GM12878 (cell line): ENCODE measurements at regions not wholly inside any gene's neighbourhood (a gene's known extent, or its start where the extent isn't known, plus 50 kb on each side); places are given as distances from the start of the nearest gene placed in this dataset.

Source experiments
- ATAC-seq: fragments of 200-7000 bp; cut with Tn5 transposase; 3 replicates; pipeline ENCODE4 v1.9.1; 2020; ENCODE audit warnings: mild to moderate bottlenecking, moderate library complexity
- BruUV-seq: library from RNA; stranded (reverse); fragments of 400-500 nt; replicated peaks from 2 replicates; lab custom pipeline; 2021; lab: Mats Ljungman, UMichigan
- CTCF ChIA-PET: fragments of 300-600 bp; sonication (Branson Sonifier 250); formaldehyde crosslinking; extraction: SDS; loops from one replicate; lab custom pipeline; 2021; ENCODE audit warnings: inconsistent platforms; lab: Yijun Ruan, JAX
- POLR2A ChIA-PET: fragments of 350-600 bp; formaldehyde crosslinking; extraction: SDS; loops from one replicate; lab custom pipeline; 2021; ENCODE audit warnings: inconsistent platforms; lab: Charles Lee
- RAD21 ChIA-PET: fragments of 300-600 bp; sonication (Branson Sonifier 250); formaldehyde crosslinking; loops from one replicate; lab custom pipeline; 2023; ENCODE audit warnings: antibody characterized with exemption; ENCODE audit not compliant: unreplicated experiment; lab: Charles Lee
- SMC1A ChIA-PET: fragments of 300-600 bp; sonication (Branson Sonifier 250); formaldehyde crosslinking; loops from one replicate; lab custom pipeline; 2023; ENCODE audit not compliant: unreplicated experiment, uncharacterized antibody; lab: Charles Lee
- DNase-seq: peaks from one replicate; pipeline ENCODE4 v3.0.0-alpha.2; 2011; ENCODE audit warnings: low read depth, low spot score
- FAIRE-seq: peaks from 3 replicates; lab custom pipeline; 2011; peaks lifted over from hg19 to GRCh38; lab: Jason Lieb, UNC
- H2AFZ ChIP-seq: 2 replicates; pipeline ENCODE4 v1.6.0; 2011; ENCODE audit warnings: low read depth, low read length, control low read depth; ENCODE audit not compliant: control insufficient read depth
- H3K27ac ChIP-seq: 2 replicates; pipeline ENCODE4 v1.5.1; 2011; ENCODE audit warnings: control low read depth; ENCODE audit not compliant: control insufficient read depth, insufficient read depth
- H3K27me3 ChIP-seq, 2 experiments: replicated peaks in 1 of 2; 2 replicates each; pipeline versions ENCODE4 v1.6.0 to v1.6.1; 2011; ENCODE audit warnings: low read length in 1 of 2; ENCODE audit not compliant: control insufficient read depth in 2 of 2, insufficient read depth in 2 of 2
- H3K36me3 ChIP-seq, 2 experiments: 2 replicates each; pipeline ENCODE4 v1.5.1; 2011; ENCODE audit warnings: low read length in 1 of 2; ENCODE audit not compliant: control insufficient read depth in 2 of 2, insufficient read depth in 2 of 2
- H3K4me1 ChIP-seq: 2 replicates; pipeline ENCODE4 v1.6.1; 2011; ENCODE audit warnings: mild to moderate bottlenecking, low read length, moderate library complexity, mixed read lengths; ENCODE audit not compliant: control insufficient read depth, insufficient read depth
- H3K4me2 ChIP-seq: 2 replicates; pipeline ENCODE4 v1.6.0; 2011; ENCODE audit warnings: control low read depth; ENCODE audit not compliant: control insufficient read depth, insufficient read depth
- H3K4me3 ChIP-seq: fragments of 200-600 bp; sonication (generic); 2 replicates; pipeline ENCODE4 v1.5.1; 2016
- H3K79me2 ChIP-seq: 2 replicates; pipeline ENCODE4 v1.6.0; 2011; ENCODE audit warnings: low read length; ENCODE audit not compliant: control insufficient read depth, insufficient read depth
- H3K9ac ChIP-seq: 2 replicates; pipeline ENCODE4 v1.8.0; 2011; ENCODE audit warnings: low read length, control low read depth, mixed read lengths; ENCODE audit not compliant: control insufficient read depth, insufficient read depth
- H3K9me3 ChIP-seq: replicated peaks from 3 replicates; pipeline ENCODE4 v1.5.1; 2011; ENCODE audit warnings: mild to moderate bottlenecking, low read length; ENCODE audit not compliant: control insufficient read depth, insufficient read depth
- H4K20me1 ChIP-seq: 2 replicates; pipeline ENCODE4 v1.6.0; 2011; ENCODE audit not compliant: control insufficient read depth, insufficient read depth
- CTCF ChIP-seq, 3 experiments: IDR thresholded peaks in 2 of 3; conservative IDR thresholded peaks in 1 of 3; 2 replicates each; pipeline ENCODE4 v1.5.1; 2011; ENCODE audit warnings: low read depth in 3 of 3, low read length in 3 of 3, mild to moderate bottlenecking in 3 of 3, control low read depth in 2 of 3, moderate library complexity in 2 of 3, inconsistent platforms in 1 of 3, mixed read lengths in 1 of 3; ENCODE audit not compliant: control insufficient read depth in 2 of 3, insufficient read depth in 1 of 3; ENCODE audit errors: extremely low read depth in 1 of 3
- HSF1 ChIP-seq: fragments of 150-350 bp; IDR thresholded peaks from 2 replicates; pipeline ENCODE4 v1.6.1; 2014; ENCODE audit warnings: mild to moderate bottlenecking, low read depth, low read length
- MLLT1 ChIP-seq: fragments of 450-650 bp; IDR thresholded peaks from 2 replicates; pipeline ENCODE4 v1.6.1; 2016; ENCODE audit warnings: mild to moderate bottlenecking
- MYC ChIP-seq: IDR thresholded peaks from 2 replicates; pipeline ENCODE4 v1.6.1; 2011; ENCODE audit warnings: mild to moderate bottlenecking, low read length, moderate library complexity, inconsistent platforms; ENCODE audit not compliant: insufficient read depth, insufficient replicate concordance, insufficient read length, severe bottlenecking
- NBN ChIP-seq: fragments of 450-650 bp; IDR thresholded peaks from 2 replicates; pipeline ENCODE4 v1.6.1; 2016
- PML ChIP-seq: IDR thresholded peaks from 2 replicates; pipeline ENCODE4 v1.6.1; 2012; ENCODE audit warnings: low read length, inconsistent platforms
- POLR2AphosphoS5 ChIP-seq: IDR thresholded peaks from 2 replicates; pipeline ENCODE4 v1.6.1; 2011; ENCODE audit warnings: mild to moderate bottlenecking, low read length, inconsistent platforms
- RAD21 ChIP-seq: IDR thresholded peaks from 2 replicates; pipeline ENCODE4 v1.6.1; 2011; ENCODE audit warnings: mild to moderate bottlenecking, low read depth, low read length, moderate library complexity; ENCODE audit not compliant: insufficient read depth
- SUPT20H ChIP-seq: IDR thresholded peaks from 2 replicates; pipeline ENCODE4 v1.6.1; 2011; ENCODE audit warnings: low read depth, mild to moderate bottlenecking, low read length, moderate library complexity, borderline replicate concordance; ENCODE audit not compliant: control insufficient read depth
- WGBS: methylation state at CpG from one replicate; pipeline ENCODE4 v1.1.6; 2016; ENCODE audit warnings: low lambda C conversion rate; ENCODE audit not compliant: insufficient replicate concordance, insufficient coverage; ENCODE audit errors: missing lambda C conversion rate; 5-methylcytosine and 5-hydroxymethylcytosine counted together
- in situ Hi-C: fragments of 300-500 bp; cut with MboI; formaldehyde crosslinking; loops from 9 replicates; pipeline ENCODE4 v1.14.3; 2018; ENCODE audit warnings: mixed read lengths
- intact Hi-C: fragments of 100-400 bp; cut with micrococcal nuclease; formaldehyde crosslinking; loops from one replicate; pipeline ENCODE4 v1.14.2; 2022; ENCODE audit not compliant: unreplicated experiment

- 0% methylated on average over 1 of the region's 1 CpG for whole genome bisulfite sequencing
- H3K36me3 ChIP-seq = no peaks in the 10 kb centered on the region
- DNase-seq (no peak), FAIRE-seq (no peak), ATAC-seq (no peak)
- H3K27me3 ChIP-seq = no peaks in the 10 kb centered on the region
- ChIA-PET POLR2A (no interaction called here), CTCF (no interaction called here), SMC1A (no interaction called here), RAD21 (interaction anchor here (1.0 kb wide), 1 partner anchor 24 kb away, joined by 3 read pairs; no protein-coding TSS in a partner anchor)
- in situ Hi-C loops = no loop called here
- H3K4me3 ChIP-seq = no peak overlapping the region
- H3K9me3 ChIP-seq = no peaks in the 10 kb centered on the region
- intact Hi-C loops = no loop called here
- no peak overlapping the region for H2AFZ ChIP-seq
- no peaks in the 10 kb centered on the region for H3K4me1 ChIP-seq
- no peaks in the 10 kb centered on the region for H4K20me1 ChIP-seq
- H3K27ac ChIP-seq = no peak overlapping the region
- BruUV-seq = no TSS peak
- no peak for TF ChIP-seq RAD21
- no peak for TF ChIP-seq PML
- no peak for TF ChIP-seq SUPT20H
- TF ChIP-seq HSF1 = no peak
- TF ChIP-seq POLR2AphosphoS5 = no peak
- no peak for TF ChIP-seq MLLT1
- no peak for TF ChIP-seq NBN
- no peak for TF ChIP-seq MYC
- TF ChIP-seq CTCF (IDR thresholded peaks at IDR 0.05 in 2 of 3, conservative IDR thresholded peaks at IDR 0.05 in 1 of 3; ENCODE audit: control insufficient read depth in 2 of 3, extremely low read depth in 1 of 3, insufficient read depth in 1 of 3, low read depth in 3 of 3, low read length in 3 of 3) = no peak
- no peak overlapping the region for H3K4me2 ChIP-seq
- H3K79me2 ChIP-seq = no peaks in the 10 kb centered on the region
- no peak overlapping the region for H3K9ac ChIP-seq
Observed at GRCh38 chr9:8114826-8115225, 315.2 kb upstream of the DMAC1 start.
